Neural progenitor cell (in vitro differentiated cells): ENCODE measurements at regions not wholly inside any gene's neighbourhood (a gene's known extent, or its start where the extent isn't known, plus 50 kb on each side); places are given as distances from the start of the nearest gene placed in this dataset.

ENCODE experiments used
- DNase-seq: peaks from one replicate; pipeline ENCODE4 v3.0.0-alpha.2; 2016; ENCODE audit warnings: low spot score
- H2AFZ ChIP-seq: fragments of 200-600 bp; sonication (generic); replicated peaks from 2 replicates; pipeline ENCODE4 v1.6.1; 2016; ENCODE audit warnings: antibody characterized with exemption
- H3F3A ChIP-seq: fragments of 200-600 bp; sonication (generic); 2 replicates; pipeline ENCODE4 v1.6.1; 2016; ENCODE audit warnings: antibody characterized with exemption, low read depth
- H3K27ac ChIP-seq: fragments of 200-600 bp; sonication (generic); 2 replicates; pipeline ENCODE4 v1.5.1; 2016; ENCODE audit warnings: mild to moderate bottlenecking
- H3K27me3 ChIP-seq: fragments of 200-600 bp; sonication (generic); 2 replicates; pipeline ENCODE4 v1.6.1; 2016; ENCODE audit warnings: mild to moderate bottlenecking, moderate library complexity
- H3K36me3 ChIP-seq: fragments of 200-600 bp; sonication (generic); 2 replicates; pipeline ENCODE4 v1.5.1; 2016
- H3K4me1 ChIP-seq: fragments of 200-600 bp; sonication (generic); 2 replicates; pipeline ENCODE4 v1.6.1; 2016; ENCODE audit warnings: mixed run types
- H3K4me2 ChIP-seq: fragments of 200-600 bp; sonication (generic); 2 replicates; pipeline ENCODE4 v1.6.1; 2016
- H3K4me3 ChIP-seq: fragments of 200-600 bp; sonication (generic); 2 replicates; pipeline ENCODE4 v1.5.1; 2016
- H3K79me2 ChIP-seq: fragments of 200-600 bp; sonication (generic); 2 replicates; pipeline ENCODE4 v1.6.1; 2016; ENCODE audit warnings: low read depth
- H3K9ac ChIP-seq: fragments of 200-600 bp; sonication (generic); 2 replicates; pipeline ENCODE4 v1.6.1; 2016
- H3K9me3 ChIP-seq: fragments of 200-600 bp; sonication (generic); 2 replicates; pipeline ENCODE4 v1.5.1; 2016; ENCODE audit warnings: low read depth
- H4K20me1 ChIP-seq: fragments of 200-600 bp; sonication (generic); 2 replicates; pipeline ENCODE4 v1.6.1; 2016; ENCODE audit warnings: low read depth
- H3K27ac Mint-ChIP-seq: 3 replicates; pipeline ENCODE4 v1.8.0; 2021; ENCODE audit warnings: mixed read lengths
- H3K27me3 Mint-ChIP-seq: 2 replicates; pipeline ENCODE4 v1.8.0; 2022; ENCODE audit warnings: low read depth, mild to moderate bottlenecking, inconsistent platforms, moderate library complexity, mixed read lengths; ENCODE audit not compliant: insufficient read depth
- H3K36me3 Mint-ChIP-seq: 3 replicates; pipeline ENCODE4 v1.8.0; 2021; ENCODE audit warnings: mixed read lengths
- H3K4me1 Mint-ChIP-seq: 3 replicates; pipeline ENCODE4 v1.8.0; 2021; ENCODE audit warnings: mixed read lengths
- H3K4me3 Mint-ChIP-seq: 3 replicates; pipeline ENCODE4 v1.8.0; 2021; ENCODE audit warnings: mild to moderate bottlenecking, moderate library complexity, mixed read lengths
- H3K9me3 Mint-ChIP-seq: 3 replicates; pipeline ENCODE4 v1.8.0; 2020; ENCODE audit warnings: mixed read lengths
- CTCF ChIP-seq: fragments of 200-600 bp; sonication (generic); IDR thresholded peaks from 2 replicates; pipeline ENCODE4 v1.5.1; 2017; ENCODE audit warnings: antibody characterized with exemption, mild to moderate bottlenecking
- EZH2 ChIP-seq: fragments of 200-600 bp; sonication (generic); IDR thresholded peaks from 2 replicates; pipeline ENCODE4 v1.6.1; 2017; ENCODE audit warnings: antibody characterized with exemption, mild to moderate bottlenecking, moderate library complexity
- EZH2phosphoT487 ChIP-seq: fragments of 200-600 bp; sonication (generic); IDR thresholded peaks from 2 replicates; pipeline ENCODE4 v1.6.1; 2017; ENCODE audit warnings: antibody characterized with exemption

- Histone ChIP-seq H3K36me3 (no peaks in the 10 kb centered on the region), H3F3A (no peaks in the 10 kb centered on the region), H4K20me1 (no peaks in the 10 kb centered on the region), H3K79me2 (no peaks in the 10 kb centered on the region), H3K4me2 (peak overlapping the region; percentile 38), H3K4me3 (no peak overlapping the region), H3K9me3 (no peaks in the 10 kb centered on the region), H2AFZ (peak overlapping the region; percentile 50), H3K4me1 (peaks cover 7% of the 10 kb centered on the region), H3K27me3 (no peaks in the 10 kb centered on the region), H3K9ac (no peak overlapping the region), H3K27ac (no peak overlapping the region)
- Mint-ChIP-seq H3K27ac (peak overlapping the region; percentile 38), H3K4me1 (peaks cover 12% of the 10 kb centered on the region), H3K36me3 (no peaks in the 10 kb centered on the region), H3K9me3 (peaks cover under 1% of the 10 kb centered on the region), H3K4me3 (no peak overlapping the region), H3K27me3 (no peaks in the 10 kb centered on the region)
- TF ChIP-seq EZH2: no peak
- no peak for TF ChIP-seq CTCF
- TF ChIP-seq EZH2phosphoT487: no peak
- DNase-seq: no peak
These were observed 151.0 kb downstream of the ARL4C start for GRCh38 chr2:234345921-234346320.

- H3K4me2 ChIP-seq: no peak overlapping the region
- DNase-seq: no peak
- no peak overlapping the region for H2AFZ ChIP-seq
- H3K4me3 ChIP-seq: no peak overlapping the region
- no peaks in the 10 kb centered on the region for H4K20me1 ChIP-seq
- no peaks in the 10 kb centered on the region for H3K9me3 ChIP-seq
- Mint-ChIP-seq H3K4me1 (peaks cover 12% of the 10 kb centered on the region), H3K36me3 (no peaks in the 10 kb centered on the region), H3K9me3 (peaks cover 12% of the 10 kb centered on the region), H3K27me3 (peaks cover 3% of the 10 kb centered on the region), H3K27ac (no peak overlapping the region), H3K4me3 (no peak overlapping the region)
- H3K4me1 ChIP-seq: peaks cover 7% of the 10 kb centered on the region
- TF ChIP-seq EZH2 (no peak), EZH2phosphoT487 (no peak), CTCF (no peak)
- no peak overlapping the region for H3K9ac ChIP-seq
- H3K27me3 ChIP-seq: no peaks in the 10 kb centered on the region
- no peaks in the 10 kb centered on the region for H3K79me2 ChIP-seq
- no peak overlapping the region for H3K27ac ChIP-seq
- no peaks in the 10 kb centered on the region for H3F3A ChIP-seq
- no peaks in the 10 kb centered on the region for H3K36me3 ChIP-seq
These were observed 152.9 kb downstream of the ARL4C start for GRCh38 chr2:234344012-234344411.

GRCh38 chr2:234343372-234343771 lies 153.5 kb downstream of the ARL4C start:
- Histone ChIP-seq H4K20me1 (no peaks in the 10 kb centered on the region), H3K36me3 (no peaks in the 10 kb centered on the region), H3K27ac (no peak overlapping the region), H3K4me3 (no peak overlapping the region), H3K4me1 (peaks cover 7% of the 10 kb centered on the region), H2AFZ (no peak overlapping the region), H3K79me2 (no peaks in the 10 kb centered on the region), H3K9me3 (no peaks in the 10 kb centered on the region), H3K9ac (no peak overlapping the region), H3K4me2 (no peak overlapping the region), H3K27me3 (no peaks in the 10 kb centered on the region), H3F3A (no peaks in the 10 kb centered on the region)
- peaks cover 3% of the 10 kb centered on the region for H3K27me3 Mint-ChIP-seq
- H3K9me3 Mint-ChIP-seq: peaks cover 15% of the 10 kb centered on the region
- peaks cover 12% of the 10 kb centered on the region for H3K4me1 Mint-ChIP-seq
- DNase-seq: no peak
- H3K27ac Mint-ChIP-seq: no peak overlapping the region
- TF ChIP-seq EZH2 (no peak), CTCF (no peak)
- H3K4me3 Mint-ChIP-seq: no peak overlapping the region
- no peaks in the 10 kb centered on the region for H3K36me3 Mint-ChIP-seq
